Nephron progenitor cell (in vitro differentiated cells): ENCODE measurements at regions not wholly inside any gene's neighbourhood (a gene's known extent, or its start where the extent isn't known, plus 50 kb on each side); places are given as distances from the start of the nearest gene placed in this dataset.

ENCODE experiments used
- DNase-seq: peaks from one replicate; pipeline ENCODE4 v3.0.0; 2021
- H3K27ac Mint-ChIP-seq: 2 replicates; pipeline ENCODE4 v1.8.0; 2021; ENCODE audit warnings: mild to moderate bottlenecking, moderate library complexity, mixed read lengths
- H3K27me3 Mint-ChIP-seq: 2 replicates; pipeline ENCODE4 v1.8.0; 2021; ENCODE audit warnings: mild to moderate bottlenecking, low read depth, mixed read lengths; ENCODE audit not compliant: poor library complexity
- H3K36me3 Mint-ChIP-seq: 2 replicates; pipeline ENCODE4 v1.8.0; 2021; ENCODE audit warnings: low read depth, mixed read lengths
- H3K4me1 Mint-ChIP-seq: 2 replicates; pipeline ENCODE4 v1.8.0; 2021; ENCODE audit warnings: mixed read lengths
- H3K4me3 Mint-ChIP-seq: 2 replicates; pipeline ENCODE4 v1.8.0; 2021; ENCODE audit warnings: mild to moderate bottlenecking, moderate library complexity, mixed read lengths
- H3K9me3 Mint-ChIP-seq: 2 replicates; pipeline ENCODE4 v1.8.0; 2021; ENCODE audit warnings: mild to moderate bottlenecking, moderate library complexity, mixed read lengths
- CTCF ChIP-seq: fragments of 200-600 bp; sonication (generic); IDR thresholded peaks from 2 replicates; pipeline ENCODE4 v1.5.0; 2021; ENCODE audit warnings: antibody characterized with exemption

- H3K27ac Mint-ChIP-seq, result no peak overlapping the region
- peaks cover 8% of the 10 kb centered on the region for H3K27me3 Mint-ChIP-seq
- DNase-seq, result no peak
- H3K36me3 Mint-ChIP-seq, result no peaks in the 10 kb centered on the region
- H3K9me3 Mint-ChIP-seq, result no peaks in the 10 kb centered on the region
- H3K4me1 Mint-ChIP-seq, result no peaks in the 10 kb centered on the region
- no peak overlapping the region for H3K4me3 Mint-ChIP-seq
- TF ChIP-seq CTCF, result no peak
Observed at GRCh38 chr1:177732178-177732577, 237.7 kb downstream of the SEC16B start.

GRCh38 chr1:177729646-177730045 lies 240.2 kb downstream of the SEC16B start:
- Mint-ChIP-seq H3K9me3 (peaks cover 18% of the 10 kb centered on the region), H3K27ac (no peak overlapping the region), H3K4me1 (no peaks in the 10 kb centered on the region), H3K27me3 (peaks cover 8% of the 10 kb centered on the region), H3K4me3 (no peak overlapping the region), H3K36me3 (no peaks in the 10 kb centered on the region)
- TF ChIP-seq CTCF, result no peak
- DNase-seq, result no peak

- no peaks in the 10 kb centered on the region for H3K4me1 Mint-ChIP-seq
- H3K4me3 Mint-ChIP-seq, result no peak overlapping the region
- peaks cover 59% of the 10 kb centered on the region for H3K9me3 Mint-ChIP-seq
Observed at GRCh38 chr1:177723533-177723932, 246.3 kb downstream of the SEC16B start.

GRCh38 chr1:177710696-177711620 lies 258.9 kb downstream of the SEC16B start:
- H3K4me1 Mint-ChIP-seq, result peaks cover 43% of the 10 kb centered on the region
- no peaks in the 10 kb centered on the region for H3K36me3 Mint-ChIP-seq
- H3K9me3 Mint-ChIP-seq, result peaks cover 19% of the 10 kb centered on the region
- H3K27me3 Mint-ChIP-seq, result peaks cover 32% of the 10 kb centered on the region
- peak; percentile 39 for DNase-seq
- TF ChIP-seq CTCF, result no peak
- no peak overlapping the region for H3K27ac Mint-ChIP-seq
- H3K4me3 Mint-ChIP-seq, result no peak overlapping the region

More at GRCh38 chr1:177723533-177723932, 246.3 kb downstream of the SEC16B start:
- H3K27ac Mint-ChIP-seq, result no peak overlapping the region
- TF ChIP-seq CTCF, result no peak
- no peak for DNase-seq
- no peaks in the 10 kb centered on the region for H3K27me3 Mint-ChIP-seq
- no peaks in the 10 kb centered on the region for H3K36me3 Mint-ChIP-seq

GRCh38 chr1:177708406-177708805 lies 261.5 kb downstream of the SEC16B start:
- no peaks in the 10 kb centered on the region for H3K9me3 Mint-ChIP-seq
- no peak for DNase-seq
- H3K27me3 Mint-ChIP-seq, result peaks cover 23% of the 10 kb centered on the region
- no peak overlapping the region for H3K4me3 Mint-ChIP-seq
- H3K36me3 Mint-ChIP-seq, result no peaks in the 10 kb centered on the region
- no peak for TF ChIP-seq CTCF
- H3K27ac Mint-ChIP-seq, result peak overlapping the region; percentile 51
- H3K4me1 Mint-ChIP-seq, result peaks cover 43% of the 10 kb centered on the region

GRCh38 chr1:177706977-177707376 lies 262.9 kb downstream of the SEC16B start:
- no peak overlapping the region for H3K4me3 Mint-ChIP-seq
- no peak for DNase-seq
- H3K4me1 Mint-ChIP-seq, result peaks cover 33% of the 10 kb centered on the region
- peaks cover 22% of the 10 kb centered on the region for H3K27me3 Mint-ChIP-seq
- H3K9me3 Mint-ChIP-seq, result no peaks in the 10 kb centered on the region
- no peaks in the 10 kb centered on the region for H3K36me3 Mint-ChIP-seq
- no peak overlapping the region for H3K27ac Mint-ChIP-seq
- TF ChIP-seq CTCF, result no peak
